HG02840 (cell line): ENCODE measurements at regions not wholly inside any gene's neighbourhood (a gene's known extent, or its start where the extent isn't known, plus 50 kb on each side); places are given as distances from the start of the nearest gene placed in this dataset.
"Not testable (repeated sequence)": the region's sequence is repeated elsewhere in the genome, so short reads cannot be mapped to it uniquely, and the experiment has no call there.

ENCODE experiments used
- ATAC-seq: cut with Tn5 transposase; IDR thresholded peaks from one replicate; pipeline ENCODE4 v1.9.1; 2021; ENCODE audit warnings: mild to moderate bottlenecking, moderate library complexity, moderate number of reproducible peaks; ENCODE audit not compliant: unreplicated experiment, low FRiP score

DNA sequence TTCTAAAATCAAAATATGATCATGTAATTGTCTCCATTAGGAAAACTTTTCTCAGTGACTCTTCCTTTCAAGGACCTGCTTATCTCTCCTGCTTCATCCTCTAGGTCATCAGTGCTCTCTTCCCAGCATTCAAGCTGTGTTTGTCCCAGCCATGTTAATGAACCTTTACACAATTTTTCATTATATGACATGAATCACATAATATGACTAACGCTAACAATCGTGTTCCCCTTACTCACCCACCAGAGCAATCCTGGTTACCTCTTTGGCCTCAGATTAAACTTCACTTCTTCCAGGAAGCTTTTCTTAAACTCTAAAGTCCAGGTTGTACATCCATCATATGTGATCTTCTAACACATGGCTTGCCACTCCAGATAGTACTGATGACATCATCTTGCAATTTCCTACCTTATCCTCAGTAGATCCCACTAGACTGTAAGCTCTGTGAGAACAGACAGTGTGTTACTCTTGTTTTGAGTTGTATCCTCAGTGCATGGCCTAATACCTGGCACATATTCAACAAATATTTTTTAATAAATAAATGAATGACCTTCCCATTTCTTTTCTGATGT is 882.9 kb upstream of the ZEB2 start:
- no peak for ATAC-seq

DNA sequence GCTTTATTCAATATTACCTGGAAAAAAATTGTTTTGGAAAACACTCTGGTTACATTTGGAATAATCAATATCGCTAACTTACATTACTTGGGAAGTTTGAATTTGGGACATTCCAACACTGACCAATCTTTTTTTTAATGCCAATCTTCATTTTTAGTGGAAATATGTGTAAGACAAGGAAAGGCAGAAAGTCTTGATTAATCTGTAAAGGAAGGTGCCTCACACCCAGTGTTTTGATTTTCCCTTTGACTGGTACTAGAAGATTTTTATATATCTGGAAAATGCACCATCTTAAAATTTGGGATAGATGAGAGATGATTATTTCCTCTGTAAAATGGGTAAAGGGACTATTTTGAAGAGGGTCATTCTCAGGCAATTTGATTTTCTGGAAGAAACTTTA is 879.2 kb upstream of the ZEB2 start:
- no peak for ATAC-seq

DNA sequence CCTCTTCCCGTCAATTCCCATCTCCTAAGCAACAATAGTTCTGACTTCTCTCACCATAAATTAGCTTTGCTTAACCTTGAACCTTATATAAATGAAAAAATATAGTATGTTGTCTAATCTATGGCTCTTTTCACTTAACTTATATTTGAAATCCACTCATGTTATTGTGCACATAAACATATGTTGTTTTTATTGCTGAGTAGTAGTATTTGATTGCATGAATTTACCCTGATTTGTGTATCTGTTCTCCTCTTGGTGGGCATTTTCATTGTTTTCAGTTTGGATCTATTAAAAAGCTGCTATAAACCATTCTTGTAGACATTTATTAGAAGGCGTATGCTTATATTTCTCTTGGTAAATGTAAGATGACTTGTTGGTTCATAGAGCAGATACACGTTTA is 874.3 kb upstream of the ZEB2 start:
- no peak for ATAC-seq

DNA sequence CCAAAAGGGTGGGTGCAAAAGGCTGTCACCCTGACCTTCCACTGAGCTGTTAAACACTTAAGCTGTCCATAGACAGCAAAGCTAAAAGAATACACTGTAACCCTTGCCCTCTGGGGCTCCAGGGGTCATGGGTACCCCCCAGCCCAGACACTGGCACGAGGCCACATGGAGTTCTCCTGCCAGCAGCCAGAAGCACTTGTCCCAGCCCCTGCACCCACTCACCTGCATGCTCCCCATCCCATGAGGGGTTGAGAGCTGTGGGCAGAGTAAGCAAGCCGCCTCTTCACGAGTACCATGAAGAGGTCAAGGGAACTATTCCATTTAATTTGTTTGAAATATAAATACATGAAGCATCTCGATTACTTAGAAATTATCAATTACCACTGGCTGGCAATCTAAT is 867.1 kb upstream of the ZEB2 start:
- ATAC-seq = no peak

DNA sequence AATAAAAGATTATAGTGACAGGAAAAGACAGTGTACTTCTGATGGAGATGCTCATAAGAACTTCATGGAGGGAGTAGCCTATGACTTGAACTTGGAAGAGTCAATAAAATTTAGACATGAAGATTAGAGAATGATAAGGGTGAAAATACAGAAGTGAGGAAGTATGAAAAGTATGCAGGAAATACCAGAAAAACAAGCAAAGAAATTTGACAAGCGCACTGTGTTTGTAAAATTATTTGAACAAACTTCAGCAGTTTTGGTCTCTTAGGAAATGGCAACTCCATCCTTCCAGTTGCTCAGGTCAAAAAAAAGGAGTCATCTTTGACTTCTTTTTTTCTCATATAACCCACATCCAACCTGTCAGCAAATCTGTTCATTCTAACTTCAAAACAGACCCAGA is 864.0 kb upstream of the ZEB2 start:
- no peak for ATAC-seq

DNA sequence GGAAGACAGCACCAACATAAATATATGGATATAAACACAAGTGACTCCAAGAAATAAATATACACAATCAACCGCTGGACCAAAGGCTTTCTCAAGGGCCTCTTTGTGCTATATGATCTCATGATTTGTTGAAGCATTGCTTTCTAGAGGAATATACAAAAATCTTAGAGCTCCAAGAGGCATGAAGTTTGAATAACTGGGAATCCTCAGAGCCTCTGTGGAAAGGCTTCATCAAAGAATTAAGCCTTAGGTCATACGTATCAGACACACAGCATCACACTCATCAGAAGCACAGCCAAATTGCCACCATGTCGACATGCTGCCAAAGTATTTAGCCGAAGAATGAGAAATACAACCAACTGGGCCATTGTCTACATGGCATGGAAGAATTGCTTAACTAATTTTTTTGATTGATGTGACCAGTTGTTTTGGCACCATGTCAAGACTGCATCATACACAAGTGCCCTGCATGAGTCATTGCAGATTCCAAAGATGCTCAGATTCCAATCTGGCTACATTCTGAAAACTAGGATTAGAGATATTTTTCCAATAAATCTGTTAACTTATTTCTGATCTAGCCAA is 860.6 kb upstream of the ZEB2 start:
- ATAC-seq = no peak

DNA sequence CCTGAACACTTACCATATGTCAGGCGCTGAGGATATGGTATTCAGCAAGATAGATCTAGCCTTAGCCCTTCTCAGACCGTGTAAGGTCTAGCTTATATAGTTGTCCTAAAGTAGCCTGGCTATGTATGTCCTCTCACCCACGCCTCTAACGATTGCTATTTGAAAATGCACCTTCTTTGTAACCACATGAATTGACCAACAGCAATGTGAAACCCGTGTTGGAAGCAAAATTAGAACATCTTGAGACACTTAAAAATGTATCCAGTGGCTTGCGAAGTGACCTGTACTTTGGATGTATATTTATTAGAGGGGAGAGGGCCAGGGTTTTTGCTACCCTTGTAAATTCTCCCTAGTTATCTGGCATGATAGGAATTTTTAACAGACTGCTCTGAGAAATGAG is 860.0 kb upstream of the ZEB2 start:
- ATAC-seq = no peak

DNA sequence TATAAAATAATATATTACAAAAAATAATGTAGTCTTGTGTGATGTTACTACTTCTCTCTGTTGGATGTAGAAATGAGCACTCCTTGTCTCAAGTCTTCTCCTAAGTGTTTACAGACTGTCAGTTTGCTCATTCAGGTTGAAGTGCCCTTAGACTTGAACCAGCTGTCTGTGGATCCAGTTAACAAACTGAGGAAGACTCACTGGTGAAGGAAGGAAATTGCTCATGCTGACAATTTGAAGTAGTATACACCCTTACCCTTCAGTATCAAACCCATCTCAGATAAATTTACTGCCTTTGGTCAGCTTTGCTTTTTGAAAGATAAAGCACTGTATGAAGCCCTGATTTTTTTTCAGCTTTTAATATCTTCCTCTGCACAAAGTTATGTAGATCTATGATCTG is 854.2 kb upstream of the ZEB2 start:
- no peak for ATAC-seq

DNA sequence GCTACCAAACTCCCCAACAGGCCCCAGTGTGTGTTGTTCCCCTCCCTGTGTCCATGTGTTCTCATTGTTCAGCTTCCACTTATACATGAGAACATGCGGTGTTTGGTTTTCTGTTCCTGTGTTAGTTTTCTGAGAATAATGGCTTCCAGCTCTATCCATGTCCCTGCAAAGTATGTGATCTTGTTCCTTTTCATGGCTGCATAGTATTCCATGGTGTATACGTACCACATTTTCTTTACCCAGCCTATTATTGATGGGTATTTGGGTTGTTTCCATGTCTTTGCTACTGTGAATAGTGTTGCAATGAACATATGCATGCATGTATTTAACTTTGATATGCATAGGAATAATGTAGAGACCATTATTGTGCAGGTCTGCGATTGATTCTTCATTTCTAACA is 847.4 kb upstream of the ZEB2 start:
- ATAC-seq = not testable (repeated sequence)

DNA sequence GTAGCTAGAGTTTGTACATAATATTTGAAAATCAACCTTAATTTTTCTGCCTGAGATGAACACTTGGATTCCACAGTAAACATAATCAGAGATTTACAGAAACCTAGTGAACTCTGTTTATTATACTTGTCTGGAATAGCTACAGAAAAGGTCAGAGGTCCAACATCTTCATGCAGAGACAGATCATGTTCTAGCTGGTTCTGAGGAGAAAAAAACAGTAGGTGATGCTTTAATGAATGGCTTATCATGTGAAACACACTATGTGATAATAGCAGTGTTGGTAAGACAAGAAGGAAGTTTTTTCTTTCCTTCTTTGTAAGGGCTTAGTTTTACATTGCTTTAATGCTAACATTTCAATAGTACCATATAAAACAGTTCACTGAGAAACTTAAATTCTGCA is 846.4 kb upstream of the ZEB2 start:
- ATAC-seq = no peak

DNA sequence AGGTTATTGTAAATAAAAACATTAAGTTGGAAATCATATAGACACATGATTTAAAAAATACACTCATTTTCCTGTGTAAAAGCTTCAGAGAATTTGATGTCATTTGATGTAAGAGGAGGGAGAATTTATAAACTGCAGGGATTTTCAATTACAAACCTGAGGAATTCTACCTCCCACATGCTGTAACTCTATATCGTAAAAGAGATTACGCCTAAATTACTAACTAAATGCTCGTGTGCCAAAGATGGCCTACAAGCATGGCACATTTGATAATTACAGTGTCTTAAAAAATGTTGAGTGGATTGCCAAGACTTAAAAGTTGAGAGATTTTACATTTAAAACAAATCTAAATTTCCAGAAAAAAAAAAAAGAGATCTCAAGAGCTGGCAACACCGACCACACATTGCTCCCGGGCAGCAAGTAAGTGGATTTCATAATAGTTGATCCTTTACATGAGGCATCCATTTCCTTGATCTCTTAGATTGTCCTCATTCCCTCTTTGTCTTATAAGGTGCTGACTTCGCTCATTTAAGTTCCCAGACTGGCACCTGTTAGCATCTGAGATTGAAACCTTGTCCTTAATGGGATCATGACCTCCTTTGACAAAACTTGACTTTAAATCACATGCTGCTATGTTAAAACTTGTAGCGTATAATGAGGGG is 840.3 kb upstream of the ZEB2 start:
- no peak for ATAC-seq

DNA sequence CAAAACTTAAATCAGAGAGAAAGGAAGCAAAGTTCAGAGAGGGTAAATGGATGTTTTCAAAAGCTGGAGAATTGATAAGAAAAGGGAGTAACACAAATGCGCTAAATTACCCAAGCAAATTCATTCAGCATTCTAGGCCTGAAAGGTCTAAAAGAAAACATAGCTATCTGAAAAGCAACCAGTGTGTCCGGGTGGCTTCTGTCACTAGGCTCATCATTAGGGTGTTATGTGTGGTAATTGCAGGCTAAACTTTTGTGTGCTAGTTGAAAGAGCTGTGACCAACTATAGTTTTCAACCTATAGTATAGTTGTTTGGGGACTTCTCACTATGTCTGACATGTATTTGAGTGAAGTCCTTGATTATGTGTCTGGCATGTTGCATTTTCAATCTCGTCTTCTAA is 839.6 kb upstream of the ZEB2 start:
- no peak for ATAC-seq

DNA sequence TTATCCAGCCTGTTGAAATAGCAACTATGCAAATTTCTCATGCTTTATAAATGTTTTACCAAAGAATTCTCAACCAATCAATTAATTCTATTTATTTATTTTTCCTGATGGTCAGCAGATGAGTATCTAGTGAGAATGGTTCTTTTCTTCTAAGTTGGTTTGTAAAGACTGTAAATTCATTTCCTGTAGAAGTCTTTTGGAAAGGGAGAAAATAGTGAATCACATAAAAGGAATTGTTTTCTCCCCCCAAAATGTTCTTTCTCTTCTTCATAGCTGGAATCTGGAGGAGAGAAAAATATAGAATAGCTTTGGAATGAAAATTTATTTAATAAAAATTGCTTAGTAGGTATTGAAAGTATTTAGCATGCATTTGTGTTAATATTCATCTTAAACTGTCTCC is 836.1 kb upstream of the ZEB2 start:
- ATAC-seq = no peak

DNA sequence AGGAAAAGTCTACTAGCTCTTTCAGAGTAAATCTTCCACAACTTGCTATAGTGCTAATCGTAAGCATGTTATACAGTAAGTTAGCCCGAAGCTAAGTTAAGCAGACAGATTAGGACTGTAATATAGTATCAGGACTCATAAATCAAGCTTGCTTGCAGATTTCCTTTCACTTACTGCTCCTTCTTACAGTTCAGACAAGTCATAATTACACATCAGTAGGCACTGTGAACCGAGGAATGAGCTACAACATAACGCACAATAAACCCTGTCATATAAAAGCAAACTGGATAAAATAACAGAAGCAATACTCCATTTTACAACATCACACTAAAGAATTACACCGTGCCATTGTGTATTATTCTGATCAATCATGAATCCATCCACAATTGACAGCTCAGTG is 832.6 kb upstream of the ZEB2 start:
- ATAC-seq = no peak

DNA sequence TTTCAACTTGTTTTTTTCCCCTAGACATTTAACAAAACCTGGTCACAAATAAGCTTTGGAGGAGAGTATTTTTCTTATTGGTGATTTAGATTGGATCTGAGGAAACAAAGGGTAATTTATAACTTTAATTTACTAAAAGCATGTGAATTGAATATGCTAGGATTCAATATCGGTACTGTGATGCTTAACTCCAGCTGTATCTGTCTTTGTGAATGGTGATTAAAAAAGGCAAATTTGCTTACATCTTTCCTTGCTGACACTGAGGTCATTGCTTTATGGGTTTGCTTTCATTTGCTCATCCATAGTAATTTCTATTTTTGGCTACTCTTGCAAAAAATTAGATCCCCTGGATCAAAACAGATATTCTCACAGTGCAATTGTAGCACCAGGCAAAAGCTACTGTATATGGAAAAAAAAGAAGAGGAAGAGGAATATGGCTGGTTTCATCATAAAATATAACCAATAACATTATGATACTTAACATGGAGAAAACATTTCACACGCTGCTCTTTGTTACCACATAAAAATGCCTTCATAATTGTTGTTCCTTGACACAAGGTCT is 832.0 kb upstream of the ZEB2 start:
- no peak for ATAC-seq

DNA sequence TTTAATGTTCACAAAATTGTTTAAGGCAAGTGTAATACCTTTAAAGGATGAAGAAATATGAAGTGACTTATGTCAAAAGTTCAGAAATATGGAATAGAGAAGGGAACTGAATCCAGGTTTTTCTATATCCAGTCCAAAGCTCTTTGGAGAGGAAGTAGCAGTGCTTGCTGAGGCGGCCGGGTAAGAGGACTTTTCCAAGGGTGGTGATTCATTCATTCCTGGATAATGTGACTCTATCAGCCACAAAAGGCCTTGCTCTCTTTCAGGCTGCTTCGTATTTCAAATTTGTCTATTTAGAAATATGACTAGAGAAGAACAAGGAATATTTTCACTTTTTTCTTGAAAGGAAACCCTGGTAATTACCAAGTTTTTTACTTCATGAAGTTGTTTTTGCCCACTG is 830.1 kb upstream of the ZEB2 start:
- ATAC-seq = no peak

DNA sequence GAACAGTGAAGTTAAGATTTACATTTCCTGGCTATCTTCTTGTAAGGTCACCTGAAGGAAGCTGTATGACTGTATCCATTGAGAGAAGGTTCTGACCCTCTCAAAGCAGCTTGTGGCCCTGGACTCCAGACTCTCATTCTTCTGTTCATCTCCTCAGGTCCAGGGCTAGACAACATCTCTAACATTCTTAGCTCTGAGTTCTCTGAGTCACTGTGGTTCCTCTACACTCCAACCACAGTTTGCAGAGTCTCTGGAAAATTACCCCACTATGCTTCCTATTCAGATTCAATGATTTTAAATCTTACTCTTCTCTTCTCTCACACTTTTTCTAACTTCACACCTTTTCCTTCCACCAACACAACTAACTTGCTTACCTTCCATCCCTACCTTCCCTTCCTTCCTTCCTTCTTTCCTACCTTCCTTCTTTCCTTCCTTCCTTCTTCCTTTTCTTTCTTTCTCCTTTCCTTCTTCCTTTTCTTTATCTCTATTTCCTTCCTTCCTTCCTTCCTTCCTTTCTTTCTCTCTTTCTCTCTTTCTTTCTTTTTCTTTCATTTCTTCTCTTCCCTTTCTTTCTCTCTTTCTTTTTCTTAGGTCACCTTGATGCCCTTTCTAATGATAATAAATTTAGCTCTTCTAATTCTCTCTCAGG is 824.3 kb upstream of the ZEB2 start:
- ATAC-seq = no peak

DNA sequence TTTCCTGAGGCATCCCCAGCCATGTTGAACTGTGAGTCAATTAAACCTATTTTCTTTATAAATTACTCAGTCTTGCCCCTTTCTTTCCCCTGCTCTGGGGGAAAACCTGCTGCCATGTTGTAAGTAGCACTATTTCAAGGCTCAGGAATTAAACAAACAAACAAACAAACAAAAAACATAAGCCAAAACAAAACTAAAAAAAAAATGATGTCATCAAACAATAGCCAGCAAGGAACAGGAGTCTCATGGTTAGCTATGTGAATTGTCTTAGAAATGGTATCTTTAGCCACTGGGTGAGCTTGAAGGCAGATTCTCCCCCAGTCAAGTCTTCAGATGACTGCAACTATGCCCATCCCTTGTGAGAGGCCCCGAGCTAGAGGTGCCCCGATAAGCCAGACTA is 823.4 kb upstream of the ZEB2 start:
- ATAC-seq = no peak

DNA sequence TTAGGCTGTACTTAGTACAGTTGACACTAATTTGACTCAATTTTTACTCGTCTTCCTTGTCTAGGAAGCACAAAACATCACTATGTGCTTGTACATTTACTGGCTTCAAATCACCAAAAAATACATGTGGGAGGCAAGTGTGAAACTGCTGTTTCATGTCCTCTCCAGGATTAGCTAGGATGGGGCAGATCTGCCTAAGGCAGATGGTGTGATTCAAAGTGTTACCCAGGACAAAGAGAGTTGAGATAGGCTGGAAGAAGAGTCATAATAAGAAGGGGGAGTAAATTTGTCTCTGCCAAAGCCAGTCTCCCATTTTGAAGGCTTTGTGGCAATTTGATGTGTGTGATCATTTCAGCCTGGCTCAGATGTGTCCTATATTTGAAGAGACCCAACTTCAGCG is 821.6 kb upstream of the ZEB2 start:
- ATAC-seq = no peak

DNA sequence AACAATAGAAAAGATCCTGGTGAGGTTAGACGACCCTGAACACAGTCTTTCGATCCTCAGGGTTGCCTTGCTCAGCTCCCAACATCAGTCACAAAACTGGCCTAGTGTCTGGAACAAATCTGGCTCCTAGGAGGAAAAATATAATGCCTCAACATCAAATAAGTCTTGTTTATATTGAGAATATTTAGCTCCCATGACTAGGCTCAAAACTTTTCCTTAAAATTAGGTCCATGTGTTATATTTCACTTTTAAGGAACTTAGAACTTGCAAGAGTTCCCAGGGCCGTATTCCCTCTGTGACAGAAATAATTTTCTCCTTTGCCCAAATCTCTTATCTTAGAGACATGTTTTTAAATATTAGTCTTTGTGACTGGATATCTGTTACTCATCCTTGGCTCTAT is 819.7 kb upstream of the ZEB2 start:
- no peak for ATAC-seq

DNA sequence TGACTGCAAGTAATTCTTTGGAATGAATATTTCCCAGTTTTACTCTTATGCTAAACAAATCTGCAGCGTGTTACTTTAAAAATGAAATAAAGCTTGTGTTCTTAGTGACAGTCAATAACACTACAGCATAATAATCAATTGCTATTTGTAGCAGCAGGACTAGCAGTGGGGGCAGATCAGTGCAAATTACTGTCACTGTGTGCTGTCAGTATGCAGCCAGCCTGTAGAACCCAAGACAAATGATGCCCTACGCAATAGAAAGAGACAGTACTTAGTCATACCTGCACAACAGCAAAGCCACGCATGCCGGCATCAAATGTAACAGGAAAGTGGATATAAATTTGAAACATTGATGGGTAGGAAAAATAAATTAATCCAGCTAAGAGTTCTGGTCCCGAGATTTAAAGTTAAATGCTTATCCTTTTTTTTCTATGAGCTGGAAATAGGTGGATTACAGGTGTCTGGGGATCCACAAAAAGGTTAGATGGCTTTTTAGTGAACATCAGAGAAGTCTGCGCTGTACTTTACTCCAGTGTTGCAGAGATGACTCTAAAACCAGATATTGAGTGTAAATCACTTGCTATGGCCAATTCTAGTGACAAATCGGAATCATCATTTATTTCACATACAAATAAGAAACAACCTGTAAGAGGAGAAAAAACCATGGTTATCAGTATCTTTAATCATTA is 812.4 kb upstream of the ZEB2 start:
- ATAC-seq = no peak
